GM18951 (cell line): ENCODE measurements at regions not wholly inside any gene's neighbourhood (a gene's known extent, or its start where the extent isn't known, plus 50 kb on each side); places are given as distances from the start of the nearest gene placed in this dataset.
"Not testable (repeated sequence)": the region's sequence is repeated elsewhere in the genome, so short reads cannot be mapped to it uniquely, and the experiment has no call there.

ENCODE experiments used
- POLR2A ChIP-seq: IDR thresholded peaks from 4 replicates; pipeline ENCODE4 v1.6.1; 2011; ENCODE audit warnings: mild to moderate bottlenecking; ENCODE audit not compliant: insufficient read length, insufficient read depth; ENCODE audit errors: extremely low read depth
- in situ Hi-C: fragments of 300-500 bp; cut with MboI; formaldehyde crosslinking; loops from one replicate; pipeline ENCODE4 v1.12.0; 2022; ENCODE audit warnings: low sequenced_read_pairs, mixed read lengths, inconsistent platforms; ENCODE audit not compliant: unreplicated experiment

DNA sequence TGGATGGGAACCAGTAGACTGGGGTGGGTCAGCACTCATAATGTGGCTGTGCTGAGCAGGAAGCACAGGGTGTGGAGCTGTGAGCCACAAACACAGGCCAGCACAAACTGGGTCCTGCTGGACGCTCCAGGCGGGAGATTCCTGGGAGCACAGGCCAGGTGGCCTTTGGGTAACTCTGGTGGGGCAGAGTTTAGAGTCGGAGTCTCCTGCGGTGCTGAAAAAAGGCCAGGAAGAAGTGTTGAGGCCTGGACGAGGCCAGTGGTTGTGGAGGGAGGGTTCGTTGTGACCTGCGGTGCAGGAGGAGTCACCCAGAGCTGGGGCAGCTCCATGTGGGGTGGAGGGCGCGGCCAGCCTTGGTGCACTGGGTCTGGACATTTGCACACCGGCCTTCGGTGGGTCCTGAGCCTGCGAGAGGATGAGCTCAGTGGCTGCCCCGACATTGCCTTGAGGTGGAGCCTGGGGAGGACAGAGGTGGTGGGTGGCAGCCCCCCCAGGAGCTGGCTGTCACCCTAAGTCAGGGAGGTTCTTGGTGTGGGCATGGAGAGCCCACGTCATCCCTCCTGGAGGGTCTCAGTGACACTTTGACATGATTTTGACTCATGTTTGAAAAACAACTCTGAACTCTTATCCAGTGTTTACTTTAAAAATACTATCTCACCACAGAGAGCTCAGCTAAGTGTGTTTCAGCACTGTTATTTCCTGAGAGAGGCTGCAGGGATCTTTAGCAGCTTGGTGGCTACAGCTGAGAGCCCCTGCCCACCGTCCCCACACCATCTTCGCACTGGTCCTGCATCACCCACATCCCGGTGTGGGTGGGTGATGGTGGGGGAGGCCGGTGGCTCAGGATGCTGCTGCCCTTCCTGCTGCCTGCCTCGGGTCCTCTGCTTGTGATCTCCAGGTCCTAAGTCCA is 98.7 kb downstream of the NPIPB11 start:
- in situ Hi-C loops = no loop called here
- no peak for TF ChIP-seq POLR2A

DNA sequence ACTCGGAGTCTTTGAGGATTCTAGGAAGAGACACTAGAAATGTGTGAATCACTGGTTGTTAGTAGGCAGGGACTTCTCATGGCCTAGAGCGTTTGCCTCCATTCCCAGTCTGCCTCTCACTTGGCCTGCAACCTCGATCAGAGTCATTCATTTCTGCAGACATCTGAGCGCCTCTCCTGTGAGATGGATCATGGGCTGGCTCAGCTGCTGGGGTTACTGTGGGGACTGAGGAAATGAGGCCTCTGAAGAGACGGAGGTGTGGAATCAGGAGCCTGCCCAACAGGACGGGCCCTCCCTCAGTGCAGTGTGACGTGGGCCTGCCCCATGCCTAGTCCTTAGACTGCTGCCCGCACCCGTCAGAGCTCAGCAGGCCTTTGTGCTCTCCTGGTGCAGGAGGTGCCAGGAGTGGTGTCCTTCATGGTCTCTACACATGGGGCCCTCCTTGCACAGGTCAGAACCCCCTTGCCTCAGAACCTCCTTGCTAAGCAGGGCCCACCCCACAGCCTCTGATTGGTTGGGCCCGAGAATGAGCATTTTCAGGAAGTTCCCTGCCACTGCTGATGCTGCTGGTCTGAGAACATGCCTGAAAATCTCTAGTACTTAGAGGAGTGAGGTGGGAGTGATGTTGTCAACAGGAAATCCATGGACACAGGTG is 99.4 kb downstream of the NPIPB11 start:
- TF ChIP-seq POLR2A = no peak
- in situ Hi-C loops = no loop called here

DNA sequence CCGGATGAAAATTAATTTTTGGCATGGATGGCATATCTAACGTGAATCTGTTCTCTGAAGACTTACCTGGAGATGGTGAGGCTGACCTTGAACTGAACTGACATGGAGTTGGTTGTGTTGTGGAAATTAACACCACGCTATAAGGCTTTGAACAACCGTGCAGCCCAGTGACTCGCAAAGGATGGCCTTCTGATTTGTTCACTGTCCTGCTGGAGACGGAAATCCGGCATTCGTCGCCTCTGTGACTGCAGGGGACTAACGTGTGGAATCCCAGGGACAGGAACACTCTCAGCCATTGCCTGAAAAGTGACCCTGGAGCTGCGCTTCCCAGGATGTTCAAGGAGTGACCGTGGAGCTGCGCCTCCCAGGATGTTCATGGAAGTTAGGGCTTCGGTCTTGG is 100.3 kb downstream of the NPIPB11 start:
- in situ Hi-C loops = no loop called here
- no peak for TF ChIP-seq POLR2A

DNA sequence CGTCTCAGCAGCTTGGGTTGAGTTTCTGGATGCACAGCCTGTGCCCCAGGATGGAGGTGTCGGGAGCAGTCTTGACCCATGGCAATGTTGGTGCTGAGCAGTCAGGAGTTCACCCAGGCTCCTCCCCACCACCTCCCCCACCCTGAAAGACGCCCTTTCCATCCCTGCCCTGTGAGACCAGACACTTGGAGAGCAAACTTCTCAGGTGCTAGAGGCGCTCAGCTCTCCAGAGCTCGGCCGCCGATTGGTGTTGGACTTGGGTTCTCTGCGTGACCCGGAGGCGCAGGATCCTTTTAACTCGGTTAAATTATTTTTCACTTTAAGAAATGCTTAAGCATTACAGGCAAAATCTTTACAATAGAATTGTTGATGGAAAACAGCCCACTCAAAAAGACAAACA is 101.5 kb downstream of the NPIPB11 start:
- in situ Hi-C loops = not testable (repeated sequence)

DNA sequence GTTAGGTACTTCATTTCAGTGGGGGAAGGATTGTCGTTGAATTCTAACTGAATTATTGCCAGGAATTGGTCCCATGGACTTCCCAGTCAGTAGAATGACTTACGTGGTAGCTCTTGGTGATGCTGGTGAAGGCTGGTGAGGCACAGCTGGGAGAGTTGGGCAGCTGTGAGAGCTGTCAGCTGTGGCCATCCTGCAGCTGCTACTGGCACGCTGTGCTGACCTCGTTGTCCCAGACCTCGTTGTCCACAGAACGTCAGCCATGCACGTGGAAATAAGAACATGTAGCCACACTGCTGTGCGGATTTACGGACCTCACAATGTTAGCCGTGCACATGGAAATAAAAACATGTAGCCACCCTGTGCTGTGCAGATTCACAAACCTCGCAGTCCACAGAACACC is 102.3 kb downstream of the NPIPB11 start:
- in situ Hi-C loops = no loop called here

DNA sequence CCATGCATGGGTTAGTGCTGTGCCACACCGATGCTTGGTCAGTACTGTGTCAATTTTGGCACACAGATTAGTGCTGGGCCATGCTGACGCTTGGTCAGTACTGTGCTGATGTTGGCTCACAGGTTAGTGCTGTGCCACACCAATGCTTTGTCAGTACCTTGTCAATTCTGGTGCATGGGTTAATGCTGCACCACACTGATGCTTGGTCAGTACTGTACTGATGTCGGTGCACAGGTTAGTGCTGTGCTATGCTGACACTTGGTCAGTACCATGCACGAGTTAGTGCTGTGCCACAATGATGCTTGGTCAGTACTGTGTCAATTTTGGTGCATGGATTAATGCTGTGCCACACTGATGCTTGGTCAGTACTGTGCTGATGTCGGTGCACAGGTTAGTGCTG is 103.0 kb downstream of the NPIPB11 start:
- in situ Hi-C loops = no loop called here
- no peak for TF ChIP-seq POLR2A

More for the DNA sequence above, 102.3 kb downstream of the NPIPB11 start:
- no peak for TF ChIP-seq POLR2A

DNA sequence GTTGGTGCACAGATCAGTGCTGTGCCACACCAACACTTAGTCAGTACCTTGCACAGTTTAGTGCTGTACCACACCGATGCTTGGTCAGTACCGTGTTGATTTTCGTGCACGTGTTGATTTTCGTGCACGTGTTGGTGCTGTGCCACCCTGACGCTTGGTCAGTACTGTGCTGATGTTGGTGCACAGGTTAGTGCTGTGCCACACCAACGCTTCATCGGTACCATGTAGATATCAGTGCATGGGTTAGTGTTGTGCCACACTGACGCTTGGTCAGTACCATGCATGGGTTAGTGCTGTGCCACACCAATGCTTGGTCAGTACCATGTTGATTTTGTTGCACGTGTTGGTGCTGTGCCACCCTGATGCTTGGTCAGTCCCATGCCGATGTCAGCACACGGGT is 103.5 kb downstream of the NPIPB11 start:
- TF ChIP-seq POLR2A = no peak
- in situ Hi-C loops = no loop called here

DNA sequence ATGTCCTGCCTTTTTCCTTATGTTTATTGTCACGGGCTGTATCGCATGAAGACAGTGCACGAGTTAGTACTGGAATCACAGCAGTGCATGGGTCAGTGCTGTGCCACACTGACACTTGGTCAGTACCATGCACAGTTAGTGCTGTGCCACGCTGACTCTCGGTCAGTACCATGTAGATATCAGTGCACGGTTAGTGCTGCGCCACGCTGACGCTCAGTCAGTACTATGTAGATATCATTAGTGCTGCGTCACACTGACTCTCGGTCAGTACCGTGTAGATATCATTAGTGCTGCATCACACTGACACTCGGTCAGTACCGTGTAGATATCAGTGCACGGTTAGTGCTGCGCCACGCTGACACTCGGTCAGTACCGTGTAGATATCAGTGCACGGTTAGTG is 104.1 kb downstream of the NPIPB11 start:
- in situ Hi-C loops = not testable (repeated sequence)

DNA sequence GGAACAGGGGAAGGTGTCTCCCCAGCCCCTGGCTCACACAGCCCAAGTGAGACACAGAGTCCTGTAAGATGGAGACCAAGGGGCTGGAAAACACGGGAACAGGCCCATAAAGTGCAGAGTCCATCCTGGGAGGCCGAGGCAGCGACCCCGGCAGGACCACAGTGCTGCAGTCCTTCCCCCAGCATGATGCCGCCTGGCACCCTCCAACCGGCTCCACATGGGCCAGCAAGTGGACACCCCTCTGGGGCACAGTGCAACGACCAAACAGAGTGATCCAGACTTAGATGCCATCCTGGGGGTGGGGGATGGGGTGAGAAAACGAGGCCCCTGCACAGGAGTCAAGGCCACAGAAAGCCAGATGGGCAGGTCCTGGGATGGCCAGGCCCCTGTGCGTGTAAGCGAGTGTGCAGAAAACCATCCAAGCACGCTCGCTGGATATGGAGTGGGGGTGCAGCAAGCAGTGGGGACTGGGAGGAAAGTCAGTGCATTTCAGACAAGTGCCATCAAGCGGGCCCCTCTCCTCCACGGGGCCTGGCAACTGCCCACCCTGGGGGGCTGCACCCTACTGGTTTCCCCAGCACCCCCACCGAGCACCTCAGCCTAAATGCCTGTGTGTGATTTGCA is 104.7 kb downstream of the NPIPB11 start:
- in situ Hi-C loops = not testable (repeated sequence)

DNA sequence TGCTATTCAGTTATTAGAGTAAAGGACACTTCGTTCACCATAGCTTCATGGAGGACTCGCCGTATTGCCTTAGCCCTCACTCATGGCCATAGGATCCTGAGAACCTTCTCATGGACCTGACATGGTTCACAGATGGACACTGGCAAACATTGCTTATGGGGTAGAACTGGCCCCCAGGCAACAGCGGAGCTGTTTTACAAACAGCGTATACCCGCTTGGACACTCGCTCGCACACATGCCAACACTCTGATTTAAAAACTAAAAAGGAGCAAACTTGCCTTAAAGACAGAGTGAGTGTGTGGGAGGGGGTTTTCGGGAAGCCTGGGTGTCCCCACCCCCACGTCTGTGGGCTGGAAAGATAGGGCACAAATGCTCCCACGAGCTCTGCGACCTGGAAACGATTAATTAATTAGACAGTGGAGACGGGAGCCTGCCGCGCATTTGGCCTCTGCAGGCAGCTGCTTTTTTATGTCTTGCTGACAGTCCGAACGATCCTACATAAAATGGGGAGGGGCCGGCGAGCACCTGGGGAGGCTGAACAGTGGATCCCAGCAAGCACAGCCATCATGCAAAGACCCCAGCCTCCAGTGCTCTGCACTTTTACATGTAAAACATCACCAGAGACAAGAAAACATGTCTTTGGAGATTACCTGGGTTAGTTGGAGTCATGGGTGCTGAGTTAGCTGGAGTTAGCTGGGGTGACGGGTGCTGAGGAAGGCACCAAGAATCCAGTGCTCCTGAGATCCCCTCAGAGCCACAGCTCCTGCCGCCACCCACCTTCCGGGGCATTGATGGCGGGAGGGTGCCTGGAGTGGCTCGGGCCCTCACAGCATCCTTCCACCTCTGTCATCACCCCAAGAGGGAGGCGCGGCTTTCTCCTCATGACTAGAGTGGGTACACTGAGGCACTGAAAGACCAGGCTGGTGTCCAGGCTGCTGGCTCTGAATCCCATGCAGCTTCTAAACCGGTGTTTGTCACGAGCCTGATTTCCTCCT is 105.7 kb downstream of the NPIPB11 start:
- in situ Hi-C loops = not testable (repeated sequence)

DNA sequence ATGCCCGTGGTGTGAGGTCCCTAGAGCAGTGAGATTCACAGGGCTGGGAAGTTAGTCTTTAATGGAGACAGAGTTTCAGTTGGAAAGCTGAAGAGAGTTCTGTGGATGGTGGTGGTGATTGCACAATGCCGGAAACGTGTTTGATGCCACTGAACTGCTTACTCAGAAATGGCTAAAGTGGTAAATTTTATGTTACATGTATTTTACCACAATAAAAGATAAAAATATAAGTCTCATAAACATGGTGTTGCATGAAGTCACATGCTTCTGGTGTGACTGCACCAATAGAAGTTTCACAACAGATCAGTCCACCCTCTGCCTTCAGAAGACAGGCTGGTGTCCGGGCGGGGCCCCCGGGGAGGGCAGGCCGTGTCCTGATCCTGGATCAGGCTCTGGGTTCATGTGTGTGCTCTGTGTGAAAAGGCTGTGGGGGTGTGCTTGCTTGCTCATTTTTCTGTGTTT is 106.5 kb downstream of the NPIPB11 start:
- in situ Hi-C loops = not testable (repeated sequence)

DNA sequence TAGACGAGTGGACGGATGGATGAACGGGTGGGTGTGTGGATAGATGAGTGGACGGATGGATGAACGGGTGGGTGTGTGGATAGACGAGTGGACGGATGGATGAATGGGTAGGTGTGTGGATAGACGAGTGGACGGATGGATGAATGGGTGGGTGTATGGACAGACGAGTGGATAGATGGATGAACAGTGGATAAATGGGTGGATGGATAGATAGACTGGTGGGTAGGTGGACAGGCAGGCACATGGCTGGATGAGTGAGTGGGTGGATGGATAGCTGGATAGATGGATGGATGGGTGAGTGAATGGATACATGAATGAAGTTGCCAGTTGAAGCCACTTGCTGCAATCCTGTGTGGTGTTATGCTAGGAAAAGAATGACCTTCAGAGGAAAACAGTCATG is 107.5 kb downstream of the NPIPB11 start:
- in situ Hi-C loops = not testable (repeated sequence)

DNA sequence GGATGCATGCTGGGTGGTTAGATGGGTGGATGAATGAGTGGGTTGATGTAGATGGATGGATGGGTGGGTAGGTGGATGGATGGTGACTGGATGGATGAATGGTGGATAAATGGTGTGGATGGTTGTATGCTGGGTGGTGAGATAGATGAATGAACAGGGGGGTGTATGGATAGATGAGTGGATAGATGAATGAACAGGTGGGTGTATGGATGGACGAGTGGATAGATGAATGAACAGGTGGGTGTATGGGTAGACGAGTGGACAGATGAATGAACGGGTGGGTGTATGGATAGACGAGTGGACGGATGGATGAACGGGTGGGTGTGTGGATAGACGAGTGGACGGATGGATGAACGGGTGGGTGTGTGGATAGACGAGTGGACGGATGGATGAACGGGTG is 108.2 kb downstream of the NPIPB11 start:
- in situ Hi-C loops = not testable (repeated sequence)

DNA sequence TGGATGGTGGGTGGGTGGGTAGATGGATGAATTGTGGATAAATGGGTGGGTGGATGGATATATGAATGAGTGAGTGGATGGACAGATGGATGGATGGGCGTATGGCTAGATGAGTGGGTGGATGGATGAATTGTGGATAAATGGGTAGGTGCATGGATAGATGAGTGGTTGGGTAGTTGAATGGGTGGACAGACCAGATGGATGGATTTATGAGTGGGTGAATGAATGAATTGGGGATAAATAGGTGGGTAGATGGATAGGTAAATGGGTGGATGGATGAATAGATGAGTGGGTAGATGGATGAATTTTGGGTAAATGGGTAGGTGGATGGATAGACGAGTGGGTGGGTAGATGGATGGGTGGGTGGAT is 108.7 kb downstream of the NPIPB11 start:
- in situ Hi-C loops = not testable (repeated sequence)

DNA sequence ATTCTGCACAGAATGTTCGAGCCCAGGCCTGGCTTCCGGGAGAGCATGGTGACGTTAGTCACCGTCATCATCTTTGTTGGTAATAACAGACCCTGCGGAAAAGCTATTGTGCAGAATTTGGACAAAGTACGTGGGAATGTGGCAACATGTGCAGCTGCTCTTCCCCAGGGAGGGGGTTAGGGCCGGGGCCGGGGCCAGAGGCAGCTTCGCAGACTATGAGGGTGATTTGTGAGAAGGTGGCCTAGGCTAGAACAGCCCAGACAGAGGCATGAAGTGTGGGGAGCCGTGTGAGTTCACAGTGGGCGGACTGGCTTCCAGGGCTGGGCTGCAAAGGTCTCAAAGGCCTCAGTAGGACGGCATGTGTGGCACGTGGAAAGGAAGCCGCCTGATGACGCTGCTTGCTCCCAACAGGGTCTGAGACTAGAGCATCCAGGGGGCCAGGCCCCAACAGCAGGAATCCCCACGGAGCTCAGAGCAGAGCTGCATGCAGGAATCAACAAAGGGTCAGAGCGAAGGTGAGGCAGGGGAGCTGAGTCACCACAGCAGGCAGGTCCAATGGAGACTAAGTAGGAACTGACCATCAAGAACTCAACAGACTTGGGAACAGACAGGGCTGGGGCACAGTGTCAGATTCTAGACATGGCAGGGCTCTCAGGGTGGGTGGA is 109.2 kb downstream of the NPIPB11 start:
- in situ Hi-C loops = not testable (repeated sequence)

DNA sequence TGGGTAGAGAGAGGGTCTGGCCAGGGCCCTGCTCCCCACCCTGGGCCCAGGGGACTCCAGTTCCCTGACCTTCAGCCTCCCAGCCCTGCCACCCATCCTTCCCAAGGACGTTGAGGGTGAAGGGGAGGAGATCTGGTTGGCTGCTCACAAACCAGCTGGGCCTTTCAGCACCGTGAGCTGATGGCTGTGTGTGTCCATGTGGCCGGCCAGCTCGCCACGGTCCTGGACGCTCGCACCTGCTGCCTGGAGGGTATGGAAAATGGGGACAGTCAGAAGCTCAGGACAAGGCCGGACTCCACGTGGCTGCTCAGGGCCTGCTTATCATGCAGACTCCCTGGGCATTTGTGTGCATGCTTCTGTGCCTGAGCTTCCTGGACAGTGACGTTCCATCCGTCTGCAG is 110.3 kb downstream of the NPIPB11 start:
- in situ Hi-C loops = not testable (repeated sequence)

DNA sequence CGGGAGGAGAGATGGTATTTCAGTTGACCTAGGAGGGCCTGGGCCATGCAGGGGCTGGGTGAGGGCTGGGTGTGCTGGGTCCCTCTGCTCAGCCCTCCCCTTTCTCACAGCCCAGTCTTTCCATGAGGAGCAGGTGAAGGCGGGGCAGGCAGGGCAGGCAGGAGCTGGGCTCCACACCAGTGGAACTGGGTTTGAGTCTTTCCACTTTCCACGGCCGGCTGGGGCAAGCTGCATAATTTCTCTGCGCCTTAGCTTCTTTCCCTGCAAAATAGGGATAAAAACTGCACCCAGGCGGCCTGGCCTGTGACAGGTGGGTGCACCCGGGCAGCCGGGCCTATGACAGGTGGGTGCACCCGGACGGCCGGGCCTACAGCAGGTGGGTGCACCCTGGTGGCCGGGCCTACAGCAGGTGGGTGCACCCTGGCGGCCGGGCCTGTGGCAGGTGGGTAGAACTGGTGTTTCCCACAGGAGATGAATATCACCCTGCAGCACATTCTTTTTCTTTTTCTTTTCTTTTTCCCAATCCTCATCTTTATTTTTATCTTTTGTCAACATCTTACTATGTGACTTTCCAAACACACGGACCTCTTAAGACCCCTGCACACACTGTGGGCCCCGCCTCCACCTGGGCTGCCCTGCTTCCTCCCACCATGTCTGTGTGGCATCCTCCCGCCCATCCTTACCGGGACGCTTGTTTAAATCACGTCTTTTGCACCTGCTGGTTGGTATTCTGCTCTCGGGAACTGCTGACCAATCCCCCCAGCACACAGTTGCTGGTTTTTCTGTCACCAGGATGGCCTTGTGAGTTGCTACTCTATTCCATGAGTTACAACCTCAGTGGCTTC is 111.3 kb downstream of the NPIPB11 start:
- in situ Hi-C loops = not testable (repeated sequence)
